ENCODE measurements at regions not wholly inside any gene's neighbourhood (a gene's known extent, or its start where the extent isn't known, plus 50 kb on each side); places are given as distances from the start of the nearest gene placed in this dataset.
"Not testable (repeated sequence)": the region's sequence is repeated elsewhere in the genome, so short reads cannot be mapped to it uniquely, and the experiment has no call there.

GRCh38 chr21:31609081-31609480, 50.4 kb upstream of the SOD1 start:
- DNase-seq: no peak

- no peak for DNase-seq
These were observed 51.7 kb upstream of the SOD1 start for GRCh38 chr21:31607791-31608190.

- no peak for DNase-seq
These were observed 53.2 kb upstream of the SOD1 start for GRCh38 chr21:31606081-31606874.

GRCh38 chr21:31604591-31605190, 54.8 kb upstream of the SOD1 start:
- DNase-seq: peak; percentile 23 to 79 (median 59)

- DNase-seq: no peak
These were observed 59.9 kb upstream of the SOD1 start for GRCh38 chr21:31599563-31599962.

GRCh38 chr21:31599013-31599412, 60.5 kb upstream of the SOD1 start:
- no peak for DNase-seq

GRCh38 chr21:31597683-31598082, 61.8 kb upstream of the SOD1 start:
- DNase-seq: no peak

GRCh38 chr21:31596055-31596454, 63.4 kb upstream of the SOD1 start:
- no peak for DNase-seq

GRCh38 chr21:31594726-31595125, 64.8 kb upstream of the SOD1 start:
- no peak for DNase-seq

- no peak for DNase-seq
These were observed 65.2 kb upstream of the SOD1 start for GRCh38 chr21:31594279-31594678.

GRCh38 chr21:31592963-31593560, 66.4 kb upstream of the SOD1 start:
- no peak for DNase-seq

- no peak for DNase-seq
These were observed 67.0 kb upstream of the SOD1 start for GRCh38 chr21:31592516-31592915.

- no peak for DNase-seq
These were observed 69.7 kb upstream of the SOD1 start for GRCh38 chr21:31589820-31590219.

- DNase-seq: no peak
These were observed 73.4 kb upstream of the SOD1 start for GRCh38 chr21:31586118-31586517.

GRCh38 chr21:31583937-31584336, 75.6 kb upstream of the SOD1 start:
- DNase-seq: not testable (repeated sequence)

GRCh38 chr21:31583498-31583897, 76.0 kb upstream of the SOD1 start:
- no peak for DNase-seq

GRCh38 chr21:31580866-31581276, 78.6 kb upstream of the SOD1 start:
- peak; percentile 22 to 74 (median 61) for DNase-seq

- DNase-seq: no peak
These were observed 82.2 kb upstream of the SOD1 start for GRCh38 chr21:31577271-31577670.

GRCh38 chr21:31576428-31576827, 83.1 kb upstream of the SOD1 start:
- no peak for DNase-seq

GRCh38 chr21:31573217-31573616, 86.3 kb upstream of the SOD1 start:
- no peak for DNase-seq

GRCh38 chr21:31571879-31572278, 87.6 kb upstream of the SOD1 start:
- DNase-seq: no peak

- DNase-seq: no peak
These were observed 88.5 kb upstream of the SOD1 start for GRCh38 chr21:31570824-31571566.

- no peak for DNase-seq
These were observed 92.9 kb upstream of the SOD1 start for GRCh38 chr21:31566611-31567010.

Measured in T-helper 2 cell (primary cell).